HFFc6 (cell line): ENCODE measurements at regions not wholly inside any gene's neighbourhood (a gene's known extent, or its start where the extent isn't known, plus 50 kb on each side); places are given as distances from the start of the nearest gene placed in this dataset.

Source experiments
- DNase-seq: peaks from one replicate; pipeline ENCODE4 v3.0.0-alpha.2; 2018
- H3K27ac Mint-ChIP-seq: 2 replicates; pipeline ENCODE4 v1.8.0; 2020; ENCODE audit warnings: mild to moderate bottlenecking, mixed read lengths
- H3K27me3 Mint-ChIP-seq: 2 replicates; pipeline ENCODE4 v1.8.0; 2021; ENCODE audit warnings: mild to moderate bottlenecking, moderate library complexity, mixed read lengths; ENCODE audit not compliant: insufficient read depth
- H3K36me3 Mint-ChIP-seq: 2 replicates; pipeline ENCODE4 v1.8.0; 2021; ENCODE audit warnings: low read depth, mixed read lengths
- H3K4me1 Mint-ChIP-seq: 2 replicates; pipeline ENCODE4 v1.8.0; 2020; ENCODE audit warnings: low read depth, mixed read lengths
- H3K4me3 Mint-ChIP-seq: 2 replicates; pipeline ENCODE4 v1.8.0; 2020; ENCODE audit warnings: mild to moderate bottlenecking, moderate library complexity, mixed read lengths
- H3K9me3 Mint-ChIP-seq: 2 replicates; pipeline ENCODE4 v1.8.0; 2020; ENCODE audit warnings: mild to moderate bottlenecking, mixed read lengths
- TF ChIP-seq, protein P1 (sequence below): fragments of 200-600 bp; sonication (generic); IDR thresholded peaks from 2 replicates; pipeline ENCODE4 v1.5.0; 2021; ENCODE audit warnings: antibody characterized with exemption, mild to moderate bottlenecking

DNA sequence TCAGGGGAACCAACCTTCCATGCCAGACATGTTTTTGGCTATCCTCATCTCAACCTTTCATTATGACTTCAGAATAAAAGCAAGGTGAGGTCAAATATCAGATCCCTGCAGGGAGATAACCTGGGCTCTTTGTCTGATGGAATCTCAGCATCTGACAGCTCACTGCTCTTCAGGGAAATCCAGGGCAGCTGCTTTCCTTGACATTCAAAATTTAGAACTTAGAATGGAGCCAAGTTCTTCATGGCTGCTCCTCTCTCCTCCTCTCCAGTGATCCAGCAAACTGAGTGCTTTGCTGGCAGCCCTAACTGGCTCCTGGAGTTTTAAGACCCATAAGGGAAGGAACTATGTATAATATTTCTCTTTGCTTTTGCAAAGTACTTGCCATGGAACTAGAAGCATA, 716.3 kb downstream of the TSN start:
- TF ChIP-seq, protein P1, sequence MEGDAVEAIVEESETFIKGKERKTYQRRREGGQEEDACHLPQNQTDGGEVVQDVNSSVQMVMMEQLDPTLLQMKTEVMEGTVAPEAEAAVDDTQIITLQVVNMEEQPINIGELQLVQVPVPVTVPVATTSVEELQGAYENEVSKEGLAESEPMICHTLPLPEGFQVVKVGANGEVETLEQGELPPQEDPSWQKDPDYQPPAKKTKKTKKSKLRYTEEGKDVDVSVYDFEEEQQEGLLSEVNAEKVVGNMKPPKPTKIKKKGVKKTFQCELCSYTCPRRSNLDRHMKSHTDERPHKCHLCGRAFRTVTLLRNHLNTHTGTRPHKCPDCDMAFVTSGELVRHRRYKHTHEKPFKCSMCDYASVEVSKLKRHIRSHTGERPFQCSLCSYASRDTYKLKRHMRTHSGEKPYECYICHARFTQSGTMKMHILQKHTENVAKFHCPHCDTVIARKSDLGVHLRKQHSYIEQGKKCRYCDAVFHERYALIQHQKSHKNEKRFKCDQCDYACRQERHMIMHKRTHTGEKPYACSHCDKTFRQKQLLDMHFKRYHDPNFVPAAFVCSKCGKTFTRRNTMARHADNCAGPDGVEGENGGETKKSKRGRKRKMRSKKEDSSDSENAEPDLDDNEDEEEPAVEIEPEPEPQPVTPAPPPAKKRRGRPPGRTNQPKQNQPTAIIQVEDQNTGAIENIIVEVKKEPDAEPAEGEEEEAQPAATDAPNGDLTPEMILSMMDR = no peak
- Mint-ChIP-seq H3K9me3 (0 out of 2 replicates have a peak, but pooled peaks cover 9% of the 10 kb centered on the region), H3K4me3 (no peak overlapping the region), H3K27me3 (no peaks in the 10 kb centered on the region), H3K36me3 (no peaks in the 10 kb centered on the region), H3K4me1 (no peaks in the 10 kb centered on the region), H3K27ac (no peak overlapping the region)
- no peak for DNase-seq

DNA sequence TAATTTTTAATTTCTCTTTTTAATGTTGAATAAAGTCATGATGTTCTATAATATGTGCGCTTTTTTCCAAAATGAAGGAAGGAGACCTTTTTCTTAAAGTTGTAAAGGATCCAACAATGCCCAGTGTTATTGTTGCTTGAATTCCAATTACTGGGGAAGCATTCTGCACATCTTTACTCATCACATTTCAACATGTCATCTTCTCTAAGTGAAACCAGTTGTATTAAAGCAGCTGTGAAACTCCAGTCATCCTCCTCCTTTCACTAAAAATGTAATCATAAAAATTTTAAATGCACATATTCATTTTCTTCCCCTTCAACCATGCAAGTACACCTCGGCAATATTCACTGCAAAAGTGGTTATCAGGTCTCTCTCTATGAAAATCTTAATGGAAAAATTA, 722.7 kb downstream of the TSN start:
- H3K36me3 Mint-ChIP-seq = no peaks in the 10 kb centered on the region
- no peak for DNase-seq
- H3K9me3 Mint-ChIP-seq = peaks cover 15% of the 10 kb centered on the region; the same call in 1 of the 2 replicates
- TF ChIP-seq, protein P1 = no peak
- H3K4me1 Mint-ChIP-seq = no peaks in the 10 kb centered on the region
- no peak overlapping the region for H3K27ac Mint-ChIP-seq
- no peak overlapping the region for H3K4me3 Mint-ChIP-seq
- no peaks in the 10 kb centered on the region for H3K27me3 Mint-ChIP-seq

DNA sequence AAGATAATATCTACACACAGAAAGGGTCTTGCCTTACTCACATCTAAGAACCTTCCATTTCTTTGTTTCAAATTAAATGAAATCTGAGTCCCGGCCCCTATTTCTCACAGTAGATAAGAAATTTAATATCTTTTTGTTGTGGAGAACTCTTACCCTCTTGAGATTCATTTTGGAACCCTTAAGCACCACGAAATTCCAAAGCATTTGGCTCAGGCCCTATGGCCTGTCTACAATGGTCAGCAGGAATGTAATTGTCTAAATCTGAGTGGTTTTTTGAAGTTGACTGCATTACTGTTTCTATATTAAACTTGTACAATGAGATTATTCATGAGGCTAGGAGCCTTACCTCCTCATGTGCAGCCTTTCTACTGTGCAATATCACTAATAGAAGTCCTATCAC, 723.3 kb downstream of the TSN start:
- Mint-ChIP-seq H3K36me3 (no peaks in the 10 kb centered on the region), H3K9me3 (peaks cover 15% of the 10 kb centered on the region; the same call in 1 of the 2 replicates), H3K4me1 (no peaks in the 10 kb centered on the region), H3K27ac (no peak overlapping the region), H3K4me3 (no peak overlapping the region), H3K27me3 (no peaks in the 10 kb centered on the region)
- TF ChIP-seq, protein P1 = no peak
- DNase-seq = no peak

DNA sequence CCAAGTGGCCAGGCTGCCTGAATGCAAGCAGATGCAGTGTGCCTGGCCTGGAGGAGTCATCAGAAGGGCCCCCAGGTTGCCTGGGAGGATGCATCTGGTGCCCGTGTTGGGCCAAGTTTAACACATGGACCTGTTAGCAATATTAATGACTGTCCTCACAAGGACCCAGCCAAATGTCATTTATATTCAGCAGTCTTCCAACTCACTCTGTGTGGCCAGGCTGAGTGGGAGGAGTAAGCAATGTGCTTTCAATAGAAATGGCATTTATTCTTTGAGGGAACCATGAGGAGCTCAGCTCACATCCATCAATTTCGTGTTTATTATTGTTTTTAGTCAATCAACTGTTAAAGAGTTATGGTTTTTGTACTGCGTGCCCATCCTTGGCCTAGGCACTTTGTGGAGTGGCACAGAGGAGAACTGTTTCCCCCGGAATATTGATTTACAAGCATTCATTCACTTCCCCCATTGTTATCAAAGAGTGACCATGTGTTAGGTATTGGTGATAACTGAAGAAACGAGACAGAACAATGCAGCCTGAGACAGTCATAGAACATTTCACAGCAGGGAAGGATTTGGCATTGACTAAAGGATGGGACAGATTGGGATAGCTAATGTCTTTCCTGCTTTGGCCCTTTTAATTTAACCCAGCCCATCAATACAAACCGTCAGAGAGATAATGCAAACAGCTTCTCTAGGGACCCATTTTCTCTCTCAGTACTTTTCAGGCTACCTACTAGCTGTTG, 725.2 kb downstream of the TSN start:
- no peak for DNase-seq
- Mint-ChIP-seq H3K4me1 (no peaks in the 10 kb centered on the region), H3K36me3 (no peaks in the 10 kb centered on the region)

DNA sequence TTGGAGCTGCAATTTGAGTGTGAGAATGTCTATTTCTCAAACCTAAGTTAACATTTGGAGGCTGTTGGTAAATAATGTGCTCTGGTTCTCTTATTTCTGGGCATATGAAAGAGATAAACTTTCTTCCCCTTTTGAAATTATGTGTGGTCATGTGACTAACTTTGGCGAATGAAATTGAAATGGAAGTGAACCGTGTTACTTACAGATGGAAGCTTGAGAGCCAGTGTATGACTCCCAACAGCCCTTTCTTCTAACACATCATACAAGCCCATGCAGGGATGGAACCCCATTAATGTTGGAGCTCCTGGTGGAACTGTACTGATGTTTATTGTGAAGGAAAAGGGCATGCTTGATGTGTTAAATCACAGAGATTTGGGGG, 725.8 kb downstream of the TSN start:
- H3K4me3 Mint-ChIP-seq = no peak overlapping the region
- no peak overlapping the region for H3K27ac Mint-ChIP-seq
- H3K36me3 Mint-ChIP-seq = no peaks in the 10 kb centered on the region
- H3K9me3 Mint-ChIP-seq = peaks cover 15% of the 10 kb centered on the region; the same call in 1 of the 2 replicates
- no peaks in the 10 kb centered on the region for H3K4me1 Mint-ChIP-seq
- no peak for DNase-seq
- TF ChIP-seq, protein P1 = no peak
- H3K27me3 Mint-ChIP-seq = no peaks in the 10 kb centered on the region

More for the DNA sequence above, 725.2 kb downstream of the TSN start:
- TF ChIP-seq, protein P1 = no peak
- Mint-ChIP-seq H3K27me3 (no peaks in the 10 kb centered on the region), H3K4me3 (no peak overlapping the region), H3K27ac (no peak overlapping the region), H3K9me3 (peaks cover 15% of the 10 kb centered on the region; the same call in 1 of the 2 replicates)
